CD14-positive monocyte (primary cell): ENCODE measurements at regions not wholly inside any gene's neighbourhood (a gene's known extent, or its start where the extent isn't known, plus 50 kb on each side); places are given as distances from the start of the nearest gene placed in this dataset.

Experiments used
- DNase-seq, 3 donors: peaks; one replicate each; pipeline ENCODE4 v3.0.0-alpha.2; 2011 to 2022
- H2AFZ ChIP-seq: 2 replicates; pipeline ENCODE4 v1.6.0; 2012; ENCODE audit warnings: mild to moderate bottlenecking, low read depth, low read length, inconsistent platforms; ENCODE audit not compliant: insufficient read depth, poor library complexity, severe bottlenecking
- H3K27ac ChIP-seq, 2 donors: 1 replicate in 1 of 2; 2 replicates in 1 of 2; pipeline ENCODE4 v1.5.1; 2012 to 2013; ENCODE audit warnings: low read length in 2 of 2, control low read depth in 1 of 2, inconsistent platforms in 1 of 2, low read depth in 1 of 2, mild to moderate bottlenecking in 1 of 2
- H3K27me3 ChIP-seq, 2 donors: one replicate each; pipeline versions ENCODE4 v1.6.0 to v1.6.1; 2011 to 2013; ENCODE audit warnings: low read length in 2 of 2; ENCODE audit not compliant: control insufficient read depth in 2 of 2, insufficient read depth in 2 of 2
- H3K36me3 ChIP-seq, 2 donors: replicated peaks in 1 of 2; 1 replicate in 1 of 2; 2 replicates in 1 of 2; pipeline versions ENCODE4 v1.5.1 to v1.6.1; 2012 to 2013; ENCODE audit warnings: low read length in 2 of 2, control low read depth in 1 of 2, inconsistent platforms in 1 of 2, mild to moderate bottlenecking in 1 of 2; ENCODE audit not compliant: insufficient read depth in 2 of 2, control insufficient read depth in 1 of 2
- H3K4me1 ChIP-seq, 2 donors: 1 replicate in 1 of 2; 2 replicates in 1 of 2; pipeline versions ENCODE4 v1.5.1 to v1.6.1; 2012 to 2013; ENCODE audit warnings: low read length in 2 of 2, control low read depth in 1 of 2, inconsistent platforms in 1 of 2, mild to moderate bottlenecking in 1 of 2, moderate library complexity in 1 of 2; ENCODE audit not compliant: insufficient read depth in 2 of 2, control insufficient read depth in 1 of 2
- H3K4me2 ChIP-seq: replicated peaks from 2 replicates; pipeline ENCODE3; 2012; ENCODE audit warnings: low read length, moderate library complexity, mild to moderate bottlenecking; ENCODE audit not compliant: poor library complexity, severe bottlenecking; ENCODE audit errors: extremely low read depth
- H3K4me3 ChIP-seq, 3 experiments: fragments of 200-600 bp in 1 of 3; sonication (generic) in 1 of 3; replicated peaks in 1 of 3; 1 replicate in 2 of 3; 2 replicates in 1 of 3; pipeline ENCODE4 v1.5.1; 2011 to 2013; ENCODE audit warnings: low read length in 3 of 3, mild to moderate bottlenecking in 3 of 3, control low read depth in 2 of 3, low read depth in 2 of 3, inconsistent platforms in 1 of 3, moderate library complexity in 1 of 3
- H3K79me2 ChIP-seq: 2 replicates; pipeline ENCODE4 v1.6.0; 2012; ENCODE audit warnings: mild to moderate bottlenecking, control low read depth, inconsistent platforms, low read length, moderate library complexity; ENCODE audit not compliant: insufficient read depth
- H3K9ac ChIP-seq: 2 replicates; pipeline ENCODE4 v1.6.0; 2017; ENCODE audit warnings: low read length, mild to moderate bottlenecking; ENCODE audit not compliant: insufficient read depth, poor library complexity, severe bottlenecking
- H3K9me3 ChIP-seq, 2 donors: replicated peaks in 1 of 2; 1 replicate in 1 of 2; 2 replicates in 1 of 2; pipeline versions ENCODE4 v1.5.1 to v1.6.1; 2012 to 2013; ENCODE audit warnings: low read length in 2 of 2, control low read depth in 1 of 2; ENCODE audit not compliant: control insufficient read depth in 1 of 2, insufficient read depth in 1 of 2
- H4K20me1 ChIP-seq: 2 replicates; pipeline ENCODE4 v1.6.0; 2012; ENCODE audit warnings: mild to moderate bottlenecking, low read length, control low read depth, moderate library complexity; ENCODE audit not compliant: insufficient read depth
- H3K27ac Mint-ChIP-seq, 7 donors: one replicate each; pipeline ENCODE4 v1.8.0; 2020; ENCODE audit warnings: mild to moderate bottlenecking in 7 of 7, mixed read lengths in 7 of 7, moderate library complexity in 6 of 7, inconsistent platforms in 2 of 7
- H3K27me3 Mint-ChIP-seq, 3 donors: one replicate each; pipeline ENCODE4 v1.8.0; 2021 to 2022; ENCODE audit warnings: low read depth in 3 of 3, mild to moderate bottlenecking in 3 of 3, mixed read lengths in 3 of 3, moderate library complexity in 3 of 3, inconsistent platforms in 1 of 3
- H3K36me3 Mint-ChIP-seq, 2 donors: one replicate each; pipeline ENCODE4 v1.8.0; 2020; ENCODE audit warnings: mixed read lengths in 2 of 2, inconsistent platforms in 1 of 2, mild to moderate bottlenecking in 1 of 2
- H3K4me1 Mint-ChIP-seq: one replicate; pipeline ENCODE4 v1.8.0; 2020; ENCODE audit warnings: mild to moderate bottlenecking, mixed read lengths
- H3K4me3 Mint-ChIP-seq, 2 donors: one replicate each; pipeline ENCODE4 v1.8.0; 2020; ENCODE audit warnings: mild to moderate bottlenecking in 2 of 2, mixed read lengths in 2 of 2, moderate library complexity in 1 of 2
- H3K9me3 Mint-ChIP-seq, 7 donors: one replicate each; pipeline ENCODE4 v1.8.0; 2020 to 2022; ENCODE audit warnings: mixed read lengths in 7 of 7, mild to moderate bottlenecking in 6 of 7, moderate library complexity in 6 of 7, inconsistent platforms in 2 of 7
- intact Hi-C, 2 donors: fragments of 100-400 bp; cut with micrococcal nuclease; formaldehyde crosslinking; loops; one replicate each; pipeline versions ENCODE4 v1.15.0 to v1.15.1; 2023
- TF ChIP-seq, protein P1 (sequence below): fragments of 200-600 bp; IDR thresholded peaks from one replicate; pipeline ENCODE4 v1.8.0; 2022; ENCODE audit warnings: antibody characterized with exemption, mild to moderate bottlenecking

DNA sequence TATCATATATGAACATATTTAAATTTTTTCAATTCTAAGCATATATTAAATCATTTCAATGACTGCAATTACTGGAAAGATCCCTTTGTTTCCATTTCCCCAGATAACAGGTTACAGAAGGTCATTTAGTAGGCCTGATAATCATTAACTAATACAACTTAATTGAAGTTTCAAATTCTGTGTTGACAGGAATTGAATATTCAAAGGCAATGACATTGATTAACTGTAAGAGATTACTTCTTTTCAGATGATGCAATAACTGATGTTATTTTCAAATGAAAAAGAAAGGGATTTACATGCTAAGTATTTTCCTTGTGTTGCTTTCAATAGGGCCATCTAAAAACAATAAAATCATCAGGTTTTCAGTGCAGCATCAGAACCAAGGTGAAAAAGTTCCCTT is 81.1 kb upstream of the ENPEP start:
- no peak overlapping the region for H2AFZ ChIP-seq
- DNase-seq = no peak
- intact Hi-C loops = no loop called here
- no peak overlapping the region for H3K9ac ChIP-seq
- H3K9me3 ChIP-seq = no peaks in the 10 kb centered on the region
- no peak overlapping the region for H3K4me3 ChIP-seq
- TF ChIP-seq, protein P1, sequence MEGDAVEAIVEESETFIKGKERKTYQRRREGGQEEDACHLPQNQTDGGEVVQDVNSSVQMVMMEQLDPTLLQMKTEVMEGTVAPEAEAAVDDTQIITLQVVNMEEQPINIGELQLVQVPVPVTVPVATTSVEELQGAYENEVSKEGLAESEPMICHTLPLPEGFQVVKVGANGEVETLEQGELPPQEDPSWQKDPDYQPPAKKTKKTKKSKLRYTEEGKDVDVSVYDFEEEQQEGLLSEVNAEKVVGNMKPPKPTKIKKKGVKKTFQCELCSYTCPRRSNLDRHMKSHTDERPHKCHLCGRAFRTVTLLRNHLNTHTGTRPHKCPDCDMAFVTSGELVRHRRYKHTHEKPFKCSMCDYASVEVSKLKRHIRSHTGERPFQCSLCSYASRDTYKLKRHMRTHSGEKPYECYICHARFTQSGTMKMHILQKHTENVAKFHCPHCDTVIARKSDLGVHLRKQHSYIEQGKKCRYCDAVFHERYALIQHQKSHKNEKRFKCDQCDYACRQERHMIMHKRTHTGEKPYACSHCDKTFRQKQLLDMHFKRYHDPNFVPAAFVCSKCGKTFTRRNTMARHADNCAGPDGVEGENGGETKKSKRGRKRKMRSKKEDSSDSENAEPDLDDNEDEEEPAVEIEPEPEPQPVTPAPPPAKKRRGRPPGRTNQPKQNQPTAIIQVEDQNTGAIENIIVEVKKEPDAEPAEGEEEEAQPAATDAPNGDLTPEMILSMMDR = no peak
- Mint-ChIP-seq H3K4me3 (no peak overlapping the region), H3K27me3 (peaks cover 0 to 13% (median 7%) of the 10 kb centered on the region in 3 donors), H3K9me3 (peaks cover 0 to 11% (median 4%) of the 10 kb centered on the region in 7 donors), H3K36me3 (no peaks in the 10 kb centered on the region), H3K4me1 (no peaks in the 10 kb centered on the region), H3K27ac (no peak overlapping the region)
- H3K4me1 ChIP-seq = no peaks in the 10 kb centered on the region
- H3K79me2 ChIP-seq = no peaks in the 10 kb centered on the region
- H4K20me1 ChIP-seq = no peaks in the 10 kb centered on the region
- peaks cover 0 to 4% of the 10 kb centered on the region in 2 donors for H3K27me3 ChIP-seq
- no peaks in the 10 kb centered on the region for H3K36me3 ChIP-seq
- no peak overlapping the region for H3K27ac ChIP-seq
- no peak overlapping the region for H3K4me2 ChIP-seq

DNA sequence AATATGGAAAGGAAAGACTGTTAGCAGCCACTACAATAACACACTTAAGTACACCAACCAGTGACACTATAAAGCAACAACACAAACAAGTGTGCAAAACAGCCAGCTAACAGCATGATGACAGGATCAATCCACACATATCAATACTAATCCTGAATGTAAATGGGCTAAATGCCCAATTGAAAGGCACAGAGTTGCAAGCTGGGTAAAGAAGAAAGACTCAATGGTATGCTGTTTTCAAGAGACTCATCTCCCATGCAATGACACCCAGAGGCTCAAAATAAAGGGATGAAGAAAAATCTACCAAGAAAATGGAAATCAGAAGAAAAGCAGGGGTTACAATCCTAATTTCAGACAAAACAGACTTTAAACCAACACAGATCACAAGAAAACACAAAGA is 94.2 kb upstream of the ENPEP start:
- H3K27ac Mint-ChIP-seq = no peak overlapping the region
- H3K9me3 Mint-ChIP-seq = peaks cover 8 to 19% (median 15%) of the 10 kb centered on the region in 7 donors
- Histone ChIP-seq H3K4me1 (no peaks in the 10 kb centered on the region), H3K4me2 (no peak overlapping the region), H3K9ac (no peak overlapping the region), H3K36me3 (no peaks in the 10 kb centered on the region), H3K79me2 (no peaks in the 10 kb centered on the region), H3K9me3 (peaks cover 3 to 11% of the 10 kb centered on the region in 2 donors), H3K27ac (no peak overlapping the region), H3K27me3 (no peaks in the 10 kb centered on the region), H4K20me1 (no peaks in the 10 kb centered on the region), H3K4me3 (no peak overlapping the region), H2AFZ (no peak overlapping the region)
- DNase-seq = no peak
- no peaks in the 10 kb centered on the region for H3K36me3 Mint-ChIP-seq
- intact Hi-C loops = no loop called here
- H3K4me3 Mint-ChIP-seq = no peak overlapping the region
- TF ChIP-seq, protein P1 = no peak
- peaks cover 0 to 12% (median 4%) of the 10 kb centered on the region in 3 donors for H3K27me3 Mint-ChIP-seq
- no peaks in the 10 kb centered on the region for H3K4me1 Mint-ChIP-seq
